K562 (cell line): ENCODE measurements at regions not wholly inside any gene's neighbourhood (a gene's known extent, or its start where the extent isn't known, plus 50 kb on each side); places are given as distances from the start of the nearest gene placed in this dataset.

ENCODE experiments used
- ATAC-seq: fragments of 200-7000 bp; cut with Tn5 transposase; 3 replicates; pipeline ENCODE4 v1.9.1; 2020; ENCODE audit warnings: moderate library complexity
- BruUV-seq: library from RNA; stranded (reverse); fragments of 400-500 nt; replicated peaks from 2 replicates; lab custom pipeline; 2021; lab: Mats Ljungman, UMichigan
- CTCF ChIA-PET: fragments of 300-600 bp; formaldehyde crosslinking; extraction: SDS; loops from one replicate; lab custom pipeline; 2021; ENCODE audit warnings: low intra/inter-chr PET ratio; lab: Yijun Ruan, JAX
- POLR2A ChIA-PET: fragments of 300-600, 350-650 bp; sonication (Branson Sonifier 250); formaldehyde crosslinking; extraction: SDS; loops from one replicate; lab custom pipeline; 2021; ENCODE audit warnings: antibody characterized with exemption, inconsistent platforms; lab: Yijun Ruan, JAX
- DNase-seq, 4 experiments: peaks; one replicate each; pipeline versions ENCODE4 v3.0.0 to v3.0.0-alpha.2; 2011 to 2018; ENCODE audit warnings: low spot score in 3 of 4, mixed read lengths in 3 of 4; ENCODE audit errors: extremely low read depth in 1 of 4
- FAIRE-seq: peaks from 2 replicates; lab custom pipeline; 2011; peaks lifted over from hg19 to GRCh38; lab: Jason Lieb, UNC
- H2AFZ ChIP-seq: 2 replicates; pipeline ENCODE4 v1.6.0; 2011; ENCODE audit warnings: low read depth, low read length, control low read depth, inconsistent platforms
- H3K27ac ChIP-seq: fragments of 200-600 bp; 3 replicates; pipeline ENCODE4 v1.8.0; 2011; ENCODE audit warnings: low read depth, mild to moderate bottlenecking, control low read depth, inconsistent platforms, low read length, moderate library complexity, mixed read lengths; ENCODE audit errors: extremely low read depth
- H3K27me3 ChIP-seq, 2 experiments: fragments of 300-600 bp in 1 of 2; 2 replicates in 1 of 2; 3 replicates in 1 of 2; pipeline versions ENCODE4 v1.6.0 to v1.8.0; 2011; ENCODE audit warnings: inconsistent platforms in 2 of 2, low read length in 2 of 2, mild to moderate bottlenecking in 1 of 2, mixed read lengths in 1 of 2, moderate library complexity in 1 of 2; ENCODE audit not compliant: control insufficient read depth in 2 of 2, insufficient read depth in 2 of 2
- H3K36me3 ChIP-seq: fragments of 300-600 bp; 3 replicates; pipeline ENCODE4 v1.8.0; 2011; ENCODE audit warnings: mild to moderate bottlenecking, low read length, inconsistent platforms; ENCODE audit not compliant: control insufficient read depth, insufficient read depth
- H3K4me1 ChIP-seq, 2 experiments: fragments of 200-600 bp in 1 of 2; replicated peaks in 1 of 2; 2 replicates in 1 of 2; 3 replicates in 1 of 2; pipeline versions ENCODE4 v1.5.1 to v1.8.0; 2011; ENCODE audit warnings: inconsistent platforms in 2 of 2, low read length in 2 of 2, mild to moderate bottlenecking in 1 of 2, mixed read lengths in 1 of 2, moderate library complexity in 1 of 2; ENCODE audit not compliant: control insufficient read depth in 2 of 2, insufficient read depth in 2 of 2
- H3K4me2 ChIP-seq: 2 replicates; pipeline ENCODE4 v1.6.1; 2011; ENCODE audit warnings: low read length, control low read depth, inconsistent platforms, mixed read lengths; ENCODE audit not compliant: insufficient read depth
- H3K4me3 ChIP-seq: fragments of 200-600 bp; sonication (generic), shearing (Covaris generic); 2 replicates; pipeline ENCODE4 v1.5.1; 2016; ENCODE audit warnings: control low read depth, inconsistent platforms
- H3K79me2 ChIP-seq: fragments of 200-600 bp; 3 replicates; pipeline ENCODE4 v1.8.0; 2011; ENCODE audit warnings: low read length, inconsistent platforms; ENCODE audit not compliant: control insufficient read depth, insufficient read depth
- H3K9ac ChIP-seq, 2 experiments: 2 replicates each; pipeline versions ENCODE4 v1.6.0 to v1.6.1; 2011; ENCODE audit warnings: low read depth in 2 of 2, low read length in 2 of 2, control low read depth in 1 of 2, inconsistent platforms in 1 of 2, mild to moderate bottlenecking in 1 of 2, mixed read lengths in 1 of 2; ENCODE audit not compliant: insufficient read depth in 1 of 2
- H3K9me1 ChIP-seq: one replicate; pipeline ENCODE4 v1.6.0; 2011; ENCODE audit warnings: inconsistent platforms, mild to moderate bottlenecking, low read length, moderate library complexity; ENCODE audit not compliant: control insufficient read depth, insufficient read depth
- H3K9me3 ChIP-seq: replicated peaks from 2 replicates; pipeline ENCODE4 v1.5.1; 2011; ENCODE audit warnings: low read depth, low read length, inconsistent platforms; ENCODE audit not compliant: control insufficient read depth, insufficient read depth
- H4K20me1 ChIP-seq: replicated peaks from 2 replicates; pipeline ENCODE4 v1.6.1; 2011; ENCODE audit warnings: low read length, inconsistent platforms, mixed read lengths; ENCODE audit not compliant: control insufficient read depth, insufficient read depth
- BMI1 ChIP-seq: fragments of 150-350 bp; IDR thresholded peaks from 2 replicates; pipeline ENCODE4 v1.6.1; 2014; ENCODE audit warnings: low read length
- EGR1 ChIP-seq: fragments of 450-650 bp; conservative IDR thresholded peaks from 2 replicates; pipeline ENCODE4 v1.6.1; 2017; ENCODE audit warnings: mild to moderate bottlenecking
- NCOR1 ChIP-seq: fragments of 450-650 bp; IDR thresholded peaks from 2 replicates; pipeline ENCODE4 v1.6.1; 2016; ENCODE audit warnings: mild to moderate bottlenecking, moderate library complexity
- NR2C1 ChIP-seq, 2 experiments: fragments of 450-650 bp; IDR thresholded peaks; 2 replicates each; pipeline ENCODE4 v1.6.1; 2017; ENCODE audit warnings: mild to moderate bottlenecking in 2 of 2, antibody characterized with exemption in 1 of 2, inconsistent platforms in 1 of 2, missing compliant biosample characterization in 1 of 2, missing genetic modification characterization in 1 of 2
- ZNF778 ChIP-seq: fragments of 450-650 bp; formaldehyde crosslinking; IDR thresholded peaks from 2 replicates; pipeline ENCODE4 v1.4.0; 2020; ENCODE audit warnings: mild to moderate bottlenecking, moderate library complexity
- WGBS: fragments of 100-300 bp; shearing (Covaris generic); methylation state at CpG from one replicate; pipeline ENCODE4 v1.1.6; 2016; ENCODE audit warnings: low coverage, mixed read lengths; ENCODE audit not compliant: insufficient coverage; ENCODE audit errors: missing lambda C conversion rate; 5-methylcytosine and 5-hydroxymethylcytosine counted together
- in situ Hi-C: fragments of 300-500 bp; cut with MboI; formaldehyde crosslinking; loops from 4 replicates; pipeline ENCODE4 v1.15.0; 2018; ENCODE audit warnings: inconsistent platforms, mixed read lengths
- intact Hi-C: fragments of 100-400 bp; cut with micrococcal nuclease; formaldehyde crosslinking; loops from 2 replicates; pipeline ENCODE4 v1.14.2; 2022

DNA sequence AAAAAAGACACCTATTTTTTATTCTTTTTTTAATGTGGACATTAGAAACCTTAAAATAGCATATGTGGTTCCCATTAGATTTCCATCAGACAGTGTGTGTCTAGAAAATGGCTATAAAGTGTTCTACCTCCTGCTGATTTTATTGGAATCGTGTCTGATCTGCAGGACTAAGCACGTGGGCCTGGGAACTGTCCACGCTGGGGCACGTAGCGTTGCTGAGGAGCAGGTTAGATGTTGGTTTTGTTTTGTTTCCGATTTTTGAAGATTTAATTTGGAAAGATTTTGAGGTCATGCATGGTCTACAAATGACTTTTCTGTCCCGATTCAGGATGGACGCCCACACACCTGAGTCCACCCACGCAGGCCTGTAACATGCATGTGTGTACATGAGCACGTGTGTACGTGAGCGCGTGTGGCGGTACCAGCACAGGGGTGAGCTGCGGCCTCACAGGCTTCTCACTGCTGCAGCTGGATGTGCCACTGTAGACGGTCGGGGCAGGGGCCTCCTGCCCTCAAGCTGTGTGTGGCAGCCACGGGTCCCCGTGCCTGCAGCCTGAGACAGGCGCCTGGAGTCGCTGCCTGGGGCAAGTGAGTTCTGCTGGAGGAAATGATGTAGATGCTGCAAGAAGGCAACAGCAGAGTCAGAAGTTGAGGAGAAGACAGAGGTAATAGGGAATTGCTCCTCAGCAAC lies 99.7 kb upstream of the CTDP1 start:
- WGBS: 11% methylated on average over 15 of the region's 21 CpGs
- Histone ChIP-seq H3K27ac (no peak overlapping the region), H3K9me3 (no peaks in the 10 kb centered on the region), H2AFZ (no peak overlapping the region), H3K27me3 (peaks cover 9 to 48% of the 10 kb centered on the region in 2 experiments; a peak in 4 of 5 replicates), H3K4me3 (no peak overlapping the region), H3K4me1 (peaks cover 0 to 26% of the 10 kb centered on the region in 2 experiments; a peak in 3 of 5 replicates), H3K9me1 (no peaks in the 10 kb centered on the region), H3K4me2 (no peak overlapping the region), H3K79me2 (no peaks in the 10 kb centered on the region), H3K36me3 (no peaks in the 10 kb centered on the region), H4K20me1 (no peaks in the 10 kb centered on the region), H3K9ac (no peak overlapping the region)
- ChIA-PET CTCF (no interaction called here), POLR2A (interaction anchor here (1.0 kb wide), 1 partner anchor 21 kb away, joined by 4 read pairs; no protein-coding TSS in a partner anchor)
- DNase-seq: no peak
- intact Hi-C loops (no loop called here), in situ Hi-C loops (no loop called here)
- BruUV-seq: no TSS peak
- no peak for TF ChIP-seq ZNF778 (CRISPR knock-in tag)
- peak; percentile 41 for TF ChIP-seq EGR1
- TF ChIP-seq NCOR1: no peak
- TF ChIP-seq BMI1: no peak
- TF ChIP-seq NR2C1 (IDR thresholded peaks at IDR 0.05): no peak
- TF ChIP-seq NR2C1 (tag; IDR thresholded peaks at IDR 0.05): no peak
- no peak for FAIRE-seq
- ATAC-seq: no peak
